IPS-NIHi11 (cell line): ENCODE measurements at regions not wholly inside any gene's neighbourhood (a gene's known extent, or its start where the extent isn't known, plus 50 kb on each side); places are given as distances from the start of the nearest gene placed in this dataset.
"Not testable (repeated sequence)": the region's sequence is repeated elsewhere in the genome, so short reads cannot be mapped to it uniquely, and the experiment has no call there.

Experiments used
- DNase-seq: peaks from one replicate; pipeline ENCODE4 v3.0.0; 2012; ENCODE audit warnings: mixed read lengths, low spot score

DNA sequence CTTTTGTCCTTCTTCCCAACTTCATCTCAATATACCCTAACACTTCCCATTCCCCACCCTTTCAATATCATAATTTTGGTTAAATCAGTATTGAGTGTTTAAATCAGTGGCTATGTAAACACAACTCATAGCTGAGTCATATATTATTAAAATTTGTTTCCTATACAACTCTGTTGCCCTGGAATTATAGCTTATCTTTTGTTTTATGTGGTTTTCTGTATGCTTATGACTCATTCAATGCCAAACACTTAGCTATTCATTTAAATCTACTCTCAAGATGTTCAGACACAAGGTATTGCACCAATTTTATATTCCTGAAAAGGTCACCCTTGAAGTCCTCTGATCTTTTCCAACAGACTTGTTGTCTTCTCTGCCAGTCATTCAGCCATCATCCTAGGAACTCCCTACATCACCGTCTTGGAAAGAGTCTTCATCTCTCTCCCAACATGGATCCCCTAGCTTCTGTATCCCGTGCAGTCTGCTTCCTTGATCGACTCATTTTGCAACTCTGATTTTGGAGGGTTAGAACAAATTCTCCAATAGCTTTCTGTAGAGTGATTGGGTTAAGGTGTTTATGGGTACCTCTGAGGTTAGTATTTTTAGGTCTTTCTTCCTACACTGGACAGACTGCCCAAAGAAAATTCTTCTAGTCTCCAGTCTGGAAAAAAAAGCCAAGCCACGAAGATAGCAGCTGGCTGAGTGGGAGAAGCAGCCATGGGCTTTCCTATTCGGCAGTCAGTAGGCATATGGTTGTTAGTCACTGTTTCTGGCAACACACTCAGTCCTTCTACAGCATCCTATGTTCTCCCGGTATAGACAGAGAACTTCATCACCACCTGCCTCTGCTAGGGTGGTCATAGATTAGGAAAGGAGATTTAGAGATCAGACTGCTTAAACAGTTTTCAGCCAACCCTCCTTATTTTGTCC, 102.1 kb downstream of the CRPPA start:
- DNase-seq, result no peak

DNA sequence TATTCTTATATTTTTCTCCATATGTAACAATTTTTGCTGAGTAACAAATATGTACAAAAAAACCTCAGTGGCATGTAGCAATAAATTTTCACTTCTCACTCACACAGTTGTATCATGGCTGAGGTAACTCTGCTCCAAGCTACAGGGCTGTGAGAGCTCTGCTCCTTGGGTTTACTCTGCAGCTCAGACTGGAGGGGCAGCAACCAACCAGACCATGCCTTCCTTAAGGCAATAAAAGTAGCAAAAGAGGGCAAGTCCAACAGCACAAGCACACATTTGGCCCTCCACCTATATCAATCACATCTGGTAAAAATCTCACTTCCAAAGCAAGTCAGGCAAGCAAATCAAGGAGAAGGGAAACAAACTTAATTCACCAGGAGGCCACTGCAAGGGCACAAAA, 102.9 kb downstream of the CRPPA start:
- DNase-seq, result no peak

DNA sequence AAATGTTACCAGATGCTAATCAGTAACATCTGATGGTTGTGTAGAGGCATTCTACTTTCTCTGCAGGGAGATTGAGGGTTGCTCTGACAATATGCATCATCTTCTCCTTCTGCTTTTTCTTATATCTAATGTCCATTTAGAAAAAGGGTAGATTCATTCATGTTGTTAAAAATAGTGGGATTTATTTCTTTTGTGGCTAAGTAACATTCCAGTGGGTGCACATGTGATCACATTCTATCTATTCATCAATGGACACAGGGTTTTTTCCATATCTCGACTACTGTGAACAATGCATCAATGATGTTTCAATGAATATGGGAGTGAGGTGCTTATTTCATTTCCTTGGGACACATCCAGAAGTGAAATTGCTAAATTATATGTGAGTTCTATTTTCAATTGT, 103.9 kb downstream of the CRPPA start:
- no peak for DNase-seq

DNA sequence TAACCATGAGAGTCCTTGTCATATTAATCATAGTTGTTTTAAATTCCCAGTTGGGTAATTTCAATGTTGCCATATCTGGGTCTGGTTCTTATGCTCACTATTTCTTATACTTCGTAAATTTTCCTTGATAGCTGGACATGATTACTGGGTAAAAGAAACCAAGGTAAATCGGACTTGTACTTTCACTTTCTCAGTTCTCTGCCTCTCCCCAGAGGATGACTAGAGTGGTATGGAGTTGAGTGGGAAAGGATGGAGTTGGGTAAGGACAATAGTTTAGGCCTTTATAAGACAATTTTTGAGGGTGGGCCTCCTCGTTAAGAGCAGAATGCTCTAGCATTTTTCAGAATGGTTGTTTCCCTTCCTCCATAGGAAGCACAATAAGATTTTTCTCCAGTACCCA, 106.1 kb downstream of the CRPPA start:
- DNase-seq, result no peak

DNA sequence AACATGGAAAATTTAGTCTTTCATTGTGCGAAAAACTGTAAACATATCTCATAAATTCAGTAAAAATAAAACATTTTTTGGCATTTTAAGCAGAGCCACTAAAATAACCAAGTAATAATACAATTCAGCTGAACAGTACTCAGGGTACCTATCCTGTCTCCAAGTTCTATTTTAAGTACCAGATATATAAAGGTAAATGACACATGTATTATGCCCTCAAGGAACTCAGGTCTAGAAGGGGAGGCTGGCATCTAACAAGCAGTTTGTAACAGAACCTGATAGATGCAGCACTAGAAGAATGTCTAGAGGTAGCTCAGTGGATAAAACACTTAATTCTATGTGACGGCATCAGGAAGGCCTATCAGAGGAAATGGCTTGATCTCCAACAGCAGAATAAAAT, 112.2 kb downstream of the CRPPA start:
- no peak for DNase-seq

- DNase-seq, result no peak
Measured at GRCh38 chr7:16301291-16301690, 120.0 kb downstream of the CRPPA start.

GRCh38 chr7:16300361-16300895, 120.9 kb downstream of the CRPPA start:
- DNase-seq, result no peak

GRCh38 chr7:16299853-16300252, 121.5 kb downstream of the CRPPA start:
- DNase-seq, result no peak

GRCh38 chr7:16298221-16298620, 123.1 kb downstream of the CRPPA start:
- no peak for DNase-seq

DNA sequence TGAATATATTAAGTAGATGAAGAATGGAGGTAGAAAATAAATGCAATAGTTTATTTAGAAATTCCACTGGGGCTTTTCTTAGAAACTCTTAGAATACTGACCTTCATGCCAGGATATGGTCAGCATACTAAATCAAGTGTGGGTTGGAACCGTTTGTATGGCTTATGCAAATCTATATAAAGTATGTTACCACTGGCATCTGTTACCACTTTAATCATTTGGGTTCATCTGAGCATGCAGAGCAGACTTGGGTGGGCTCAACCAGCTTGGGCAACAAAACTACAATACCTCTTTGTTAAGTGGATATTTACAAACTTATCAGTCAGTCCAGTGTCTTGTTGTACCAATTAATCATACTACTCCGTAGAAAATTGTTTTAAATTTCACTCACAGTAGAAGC, 125.8 kb downstream of the CRPPA start:
- no peak for DNase-seq

DNA sequence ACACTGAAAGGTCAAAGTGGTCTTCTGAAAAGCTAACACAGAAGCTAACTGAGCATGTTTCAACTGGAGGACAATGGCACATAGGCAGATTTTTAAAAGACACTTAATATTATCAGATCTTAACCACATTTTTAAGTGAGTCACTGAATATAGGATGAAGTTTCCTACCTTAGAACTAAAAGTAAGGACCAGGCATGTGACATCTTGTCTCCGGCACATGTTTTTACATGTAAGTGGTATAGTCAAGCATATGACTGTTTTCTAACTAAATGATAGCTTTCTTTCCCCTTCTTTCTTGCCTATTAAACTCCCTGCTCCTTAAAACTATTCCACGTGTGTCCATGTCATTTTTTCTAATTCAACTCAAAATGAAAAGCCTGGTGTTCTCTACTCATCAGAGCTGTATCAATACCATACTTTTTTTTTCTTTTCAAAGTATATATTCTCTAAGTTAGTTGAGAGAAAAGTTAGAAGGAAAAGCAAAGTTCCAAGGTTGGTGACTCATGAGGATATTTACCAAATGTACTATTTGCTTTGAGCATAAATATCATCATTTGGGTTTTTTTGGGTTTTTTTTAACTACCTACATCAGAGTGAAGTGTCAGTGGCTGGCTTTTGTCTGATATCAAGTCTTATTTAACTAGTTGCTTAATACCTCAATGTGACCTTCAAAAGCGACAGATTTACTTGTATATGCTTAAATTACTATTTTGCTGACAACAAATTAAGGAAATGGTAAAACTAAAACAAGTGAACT, 127.5 kb downstream of the CRPPA start:
- DNase-seq, result no peak

- no peak for DNase-seq
Measured at GRCh38 chr7:16284581-16284980, 136.8 kb downstream of the CRPPA start.

GRCh38 chr7:16278167-16278787, 143.1 kb downstream of the CRPPA start:
- no peak for DNase-seq

GRCh38 chr7:16271990-16272665, 149.2 kb downstream of the CRPPA start:
- DNase-seq, result peak; percentile 25

DNA sequence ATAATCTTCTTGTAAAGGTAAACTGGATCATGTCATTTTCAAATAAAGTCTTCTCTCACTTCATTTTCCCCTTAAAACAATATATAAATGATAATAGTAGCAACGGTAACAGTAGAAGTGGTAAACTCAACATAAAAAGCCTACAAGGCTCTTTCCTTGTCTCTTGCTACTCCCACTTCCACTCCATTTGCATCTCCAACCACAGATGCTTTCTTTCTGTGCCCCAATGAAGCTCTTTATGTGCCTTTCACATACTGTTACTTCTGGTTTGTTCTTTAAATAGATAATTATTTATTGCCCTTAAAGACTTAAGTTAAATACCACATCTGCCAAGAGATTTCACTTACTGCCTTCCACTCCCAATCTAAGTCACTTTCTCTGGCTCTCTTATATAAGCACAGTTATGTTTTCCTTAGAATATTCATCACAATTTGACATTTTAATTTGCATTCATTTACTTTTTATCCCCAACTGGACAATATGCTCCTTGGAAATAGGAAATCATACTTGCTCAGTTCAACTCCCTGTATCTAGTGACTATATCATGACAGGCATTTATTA, 149.9 kb downstream of the CRPPA start:
- DNase-seq, result no peak

DNA sequence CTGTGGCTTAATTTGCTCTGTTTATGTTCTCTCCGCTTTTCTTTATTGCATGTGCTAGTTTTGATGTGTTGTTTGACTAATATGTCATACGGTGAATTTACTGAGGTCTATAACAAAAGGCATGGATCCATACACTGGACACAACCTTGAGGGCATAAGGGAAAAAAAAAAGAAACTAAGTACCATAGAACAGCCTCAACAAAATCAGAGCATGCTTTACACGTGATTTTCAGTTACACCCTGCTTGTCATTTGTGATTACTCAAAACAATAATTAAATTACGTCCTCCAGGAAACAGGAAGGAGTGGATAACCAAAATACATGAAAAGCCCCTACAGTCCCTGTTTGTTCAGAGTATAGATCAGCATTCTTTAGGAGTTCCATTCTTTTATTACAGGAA, 150.5 kb downstream of the CRPPA start:
- no peak for DNase-seq

DNA sequence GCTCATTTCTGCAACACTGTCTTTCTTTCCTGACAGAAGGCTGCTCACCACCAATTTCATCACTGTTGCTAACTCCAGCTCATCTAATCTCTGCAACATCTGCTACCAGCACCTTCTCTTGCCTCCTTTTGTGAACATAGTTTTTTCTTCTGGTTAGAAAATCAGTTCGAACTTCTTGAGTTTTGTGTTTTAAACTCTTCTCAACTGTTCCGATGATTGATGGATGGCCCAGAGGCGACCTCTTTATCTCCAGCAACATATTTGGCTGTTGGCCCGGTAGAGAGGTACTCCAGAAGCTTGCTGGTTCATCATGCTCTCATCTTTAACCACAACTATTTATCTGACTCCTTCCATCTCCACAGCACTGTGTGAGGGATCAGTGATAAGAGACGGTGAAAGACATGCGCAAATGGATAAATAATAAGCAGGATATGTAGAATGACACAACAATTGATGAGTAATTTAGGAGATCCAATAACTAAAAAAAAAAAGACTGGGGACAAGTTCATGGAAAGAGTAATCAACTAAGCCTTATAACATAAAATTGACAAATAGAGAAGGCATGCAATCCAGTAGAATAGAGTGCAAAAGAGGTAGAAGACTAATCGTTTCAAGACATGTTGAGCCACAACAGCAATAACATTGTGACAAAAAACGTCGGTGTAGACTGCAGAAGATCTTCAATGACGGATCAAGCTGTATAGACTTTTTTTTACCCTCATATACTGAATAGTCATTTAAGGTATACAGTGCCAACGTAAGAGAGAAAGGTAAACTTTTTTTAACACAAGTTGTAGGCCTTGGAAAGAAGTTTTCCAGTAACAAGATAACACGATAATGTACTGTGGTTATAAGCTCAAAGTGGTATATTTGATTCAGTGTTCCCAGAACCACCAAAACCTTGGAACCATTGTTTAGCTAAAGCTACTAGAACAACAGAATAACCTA, 152.2 kb downstream of the CRPPA start:
- no peak for DNase-seq

GRCh38 chr7:16267953-16268820, 153.2 kb downstream of the CRPPA start:
- DNase-seq, result no peak

DNA sequence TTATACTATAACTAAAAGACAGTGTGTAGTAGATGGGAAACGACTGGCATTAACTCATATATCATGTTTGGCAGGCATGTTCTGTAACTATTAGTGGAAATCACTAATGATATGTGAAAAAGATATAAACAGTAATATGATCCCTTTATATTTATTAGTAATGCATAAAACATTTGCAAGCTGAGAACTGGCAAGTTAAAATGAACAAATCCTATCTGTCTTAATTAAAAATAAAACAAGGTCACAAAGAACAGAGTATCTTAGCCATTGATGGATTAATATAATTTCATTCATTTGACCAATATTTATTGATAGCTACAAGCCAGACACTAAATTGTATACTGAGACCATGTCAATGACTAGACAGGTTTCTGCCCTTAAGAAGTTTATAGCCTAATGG, 154.5 kb downstream of the CRPPA start:
- DNase-seq, result no peak

DNA sequence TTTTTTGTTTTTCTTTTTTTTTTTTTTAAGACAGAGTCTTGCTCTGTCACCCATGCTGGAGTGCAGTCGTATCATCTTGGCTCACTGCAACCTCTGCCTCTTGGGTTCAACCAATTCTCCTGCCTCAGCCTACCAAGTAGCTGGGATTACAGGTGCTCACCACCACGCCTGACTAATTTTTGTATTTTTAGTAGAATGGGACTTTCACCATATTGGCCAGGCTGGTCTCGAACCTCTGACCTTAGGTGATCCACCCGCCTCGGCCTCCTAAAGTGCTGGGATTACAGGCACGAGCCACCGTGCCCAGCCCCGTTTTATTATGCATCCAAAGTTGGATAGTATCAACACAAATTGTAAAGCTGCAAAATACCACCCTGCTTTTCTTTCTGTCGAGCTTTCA, 154.9 kb downstream of the CRPPA start:
- not testable (repeated sequence) for DNase-seq
